ENCODE measurements at regions not wholly inside any gene's neighbourhood (a gene's known extent, or its start where the extent isn't known, plus 50 kb on each side); places are given as distances from the start of the nearest gene placed in this dataset.

DNA sequence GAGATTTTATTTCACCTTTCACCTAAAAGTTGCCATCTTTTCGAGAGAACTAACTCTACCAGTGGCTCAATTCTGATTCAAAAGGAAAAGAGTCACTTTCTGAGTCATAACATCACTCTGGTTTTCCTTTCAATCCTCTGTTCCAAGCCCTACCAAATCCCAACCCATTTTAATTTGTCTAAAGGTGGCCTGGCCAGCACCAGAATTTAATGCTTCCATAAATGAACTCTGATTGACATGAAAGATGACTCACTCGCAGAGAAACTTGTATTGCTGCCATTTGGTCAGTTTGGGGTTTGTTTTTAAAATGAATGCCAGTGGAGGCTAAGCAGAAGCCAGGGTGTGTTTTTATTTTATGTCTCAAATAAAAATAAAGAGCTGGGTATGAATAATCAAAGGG is 117.4 kb upstream of the SOX5 start:
- TF ChIP-seq KDM2A (CRISPR knock-in tag; IDR thresholded peaks at IDR 0.05; ENCODE audit: borderline replicate concordance, low read depth): no peak
- TF ChIP-seq KMT2A (CRISPR knock-in tag; IDR thresholded peaks at IDR 0.05): no peak
- no peak for TF ChIP-seq ARHGAP35 (CRISPR knock-in tag; IDR thresholded peaks at IDR 0.05; ENCODE audit: borderline replicate concordance)
- no peak for TF ChIP-seq NCOR1 (IDR thresholded peaks at IDR 0.05; ENCODE audit: borderline replicate concordance, low read length)
- no peak for TF ChIP-seq TARDBP (CRISPR knock-in tag; IDR thresholded peaks at IDR 0.05)
- no peak for TF ChIP-seq CEBPG (CRISPR knock-in tag; IDR thresholded peaks at IDR 0.05)
- TF ChIP-seq ZNF430 (CRISPR knock-in tag; IDR thresholded peaks at IDR 0.05): no peak
- no peak for TF ChIP-seq HOXA7 (CRISPR knock-in tag; IDR thresholded peaks at IDR 0.05)
- TF ChIP-seq, protein P1, sequence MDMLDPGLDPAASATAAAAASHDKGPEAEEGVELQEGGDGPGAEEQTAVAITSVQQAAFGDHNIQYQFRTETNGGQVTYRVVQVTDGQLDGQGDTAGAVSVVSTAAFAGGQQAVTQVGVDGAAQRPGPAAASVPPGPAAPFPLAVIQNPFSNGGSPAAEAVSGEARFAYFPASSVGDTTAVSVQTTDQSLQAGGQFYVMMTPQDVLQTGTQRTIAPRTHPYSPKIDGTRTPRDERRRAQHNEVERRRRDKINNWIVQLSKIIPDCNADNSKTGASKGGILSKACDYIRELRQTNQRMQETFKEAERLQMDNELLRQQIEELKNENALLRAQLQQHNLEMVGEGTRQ (IDR thresholded peaks at IDR 0.05; ENCODE audit: low read depth, low read length): no peak
- TF ChIP-seq, protein P1 (CRISPR knock-in tag; IDR thresholded peaks at IDR 0.05; ENCODE audit: borderline replicate concordance): no peak
- no peak for TF ChIP-seq ZNF567 (CRISPR knock-in tag; IDR thresholded peaks at IDR 0.05; ENCODE audit: borderline replicate concordance)
- no peak for TF ChIP-seq ZNF556 (CRISPR knock-in tag; IDR thresholded peaks at IDR 0.05; ENCODE audit: borderline replicate concordance)
- no peak for TF ChIP-seq SMARCC2 (IDR thresholded peaks at IDR 0.05)
- TF ChIP-seq, protein P2, sequence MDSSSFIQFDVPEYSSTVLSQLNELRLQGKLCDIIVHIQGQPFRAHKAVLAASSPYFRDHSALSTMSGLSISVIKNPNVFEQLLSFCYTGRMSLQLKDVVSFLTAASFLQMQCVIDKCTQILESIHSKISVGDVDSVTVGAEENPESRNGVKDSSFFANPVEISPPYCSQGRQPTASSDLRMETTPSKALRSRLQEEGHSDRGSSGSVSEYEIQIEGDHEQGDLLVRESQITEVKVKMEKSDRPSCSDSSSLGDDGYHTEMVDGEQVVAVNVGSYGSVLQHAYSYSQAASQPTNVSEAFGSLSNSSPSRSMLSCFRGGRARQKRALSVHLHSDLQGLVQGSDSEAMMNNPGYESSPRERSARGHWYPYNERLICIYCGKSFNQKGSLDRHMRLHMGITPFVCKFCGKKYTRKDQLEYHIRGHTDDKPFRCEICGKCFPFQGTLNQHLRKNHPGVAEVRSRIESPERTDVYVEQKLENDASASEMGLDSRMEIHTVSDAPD (CRISPR knock-in tag; IDR thresholded peaks at IDR 0.05): no peak
- POLR2A ChIA-PET: no interaction called here
- Histone ChIP-seq H3K79me2 (ENCODE audit: insufficient read depth, low read length) (no peaks in the 10 kb centered on the region), H3K27me3 (ENCODE audit: control insufficient read depth in 1 of 2, insufficient read depth in 2 of 2, low read length in 2 of 2) (no peaks in the 10 kb centered on the region), H3K4me3 (replicated peaks in 1 of 3; ENCODE audit: insufficient read depth in 1 of 3, low read depth in 2 of 3, low read length in 3 of 3) (no peak overlapping the region), H3K9me3 (ENCODE audit: low read length) (no peaks in the 10 kb centered on the region), H4K20me1 (ENCODE audit: insufficient read depth, low read length) (no peaks in the 10 kb centered on the region), H3K27ac (ENCODE audit: extremely low read length, insufficient read depth, low read length) (no peak overlapping the region), H3K36me3 (replicated peaks in 1 of 2; ENCODE audit: control insufficient read depth in 1 of 2, insufficient read depth in 2 of 2, low read length in 2 of 2) (no peaks in the 10 kb centered on the region), H3K4me2 (ENCODE audit: low read depth, low read length) (no peak overlapping the region), H3K4me1 (ENCODE audit: insufficient read depth, low read length) (peaks cover 52% of the 10 kb centered on the region), H2AFZ (ENCODE audit: low read length) (no peak overlapping the region), H3K9ac (ENCODE audit: insufficient read depth, low read depth, low read length) (no peak overlapping the region)
- intact Hi-C loops (cut with micrococcal nuclease; ENCODE audit: unreplicated experiment) (no loop called here), in situ Hi-C loops (cut with HindIII; ENCODE audit: extremely low pct_ligation_motif_present, low pct_unique_long_range_greater_than_20kb) (no loop called here)
- FAIRE-seq: no peak
- CTCF ChIA-PET (ENCODE audit: low intra/inter-chr PET ratio, low total read pairs): no interaction called here
- 100% methylated on average over 2 of the region's 2 CpGs for WGBS (ENCODE audit: low lambda C conversion rate)
- ATAC-seq: no peak
- no peak for DNase-seq (ENCODE audit: low spot score)
- no TSS peak for BruUV-seq (replicated peaks)

Data from HepG2 (cell line).